Gastrocnemius medialis (tissue), 4 donors: ENCODE measurements at regions not wholly inside any gene's neighbourhood (a gene's known extent, or its start where the extent isn't known, plus 50 kb on each side); places are given as distances from the start of the nearest gene placed in this dataset.

Experiments used
- ATAC-seq, 2 donors: fragments of 150-250 bp; one replicate each; pipeline ENCODE4 v1.9.1; 2016
- DNase-seq, 2 donors: peaks; one replicate each; pipeline ENCODE4 v3.0.0-alpha.2; 2019
- H3K27ac ChIP-seq, 4 donors: fragments of 200-600 bp; sonication (generic); 1 replicate in 1 of 4; 2 replicates in 3 of 4; pipeline ENCODE4 v1.5.1; 2016 to 2018; ENCODE audit warnings: mild to moderate bottlenecking in 2 of 4, moderate library complexity in 1 of 4
- H3K27me3 ChIP-seq, 3 donors: fragments of 200-600 bp; sonication (generic) in 2 of 3; 1 replicate in 1 of 3; 2 replicates in 2 of 3; pipeline versions ENCODE4 v1.5.1 to v1.6.0; 2016 to 2019; ENCODE audit warnings: mild to moderate bottlenecking in 1 of 3, moderate library complexity in 1 of 3
- H3K36me3 ChIP-seq, 2 donors: fragments of 200-600 bp; sonication (generic) in 1 of 2; one replicate each; pipeline ENCODE4 v1.5.1; 2017 to 2018
- H3K4me1 ChIP-seq, 2 donors: fragments of 200-600 bp; sonication (generic) in 1 of 2; one replicate each; pipeline ENCODE4 v1.5.1; 2016 to 2017; ENCODE audit warnings: mild to moderate bottlenecking in 2 of 2
- H3K4me3 ChIP-seq, 4 donors: fragments of 200-600 bp; sonication (generic) in 3 of 4; 1 replicate in 1 of 4; 2 replicates in 3 of 4; pipeline ENCODE4 v1.5.1; 2016 to 2019; ENCODE audit warnings: mild to moderate bottlenecking in 2 of 4
- H3K9me3 ChIP-seq, 3 donors: fragments of 200-600 bp; sonication (generic) in 2 of 3; 1 replicate in 1 of 3; 2 replicates in 2 of 3; pipeline ENCODE4 v1.5.1; 2016 to 2019
- POLR2A ChIP-seq, 2 donors: fragments of 450-650 bp; IDR thresholded peaks; one replicate each; pipeline ENCODE4 v1.6.1; 2017; ENCODE audit warnings: antibody characterized with exemption in 2 of 2, mild to moderate bottlenecking in 2 of 2, moderate library complexity in 2 of 2
- in situ Hi-C, 4 donors: fragments of 200-750 bp; cut with MboI; loops; one replicate each; pipeline versions ENCODE4 v1.15.0 to v1.8.0; 2017; ENCODE audit warnings: low sequenced_read_pairs in 4 of 4
- intact Hi-C: fragments of 100-400 bp; cut with DNase I; formaldehyde crosslinking; loops from one replicate; pipeline ENCODE4 v1.15.1; 2023; ENCODE audit warnings: low total_unique reads
- TF ChIP-seq, protein P1 (sequence below), 5 experiments: fragments of 450-650 bp in 3 of 5; fragments of 200-600 bp in 2 of 5; sonication (generic) in 2 of 5; IDR thresholded peaks in 4 of 5; conservative IDR thresholded peaks in 1 of 5; 1 replicate in 4 of 5; 2 replicates in 1 of 5; pipeline ENCODE4 v1.5.1; 2016 to 2019; ENCODE audit warnings: antibody characterized with exemption in 5 of 5, mild to moderate bottlenecking in 3 of 5, moderate library complexity in 3 of 5

DNA sequence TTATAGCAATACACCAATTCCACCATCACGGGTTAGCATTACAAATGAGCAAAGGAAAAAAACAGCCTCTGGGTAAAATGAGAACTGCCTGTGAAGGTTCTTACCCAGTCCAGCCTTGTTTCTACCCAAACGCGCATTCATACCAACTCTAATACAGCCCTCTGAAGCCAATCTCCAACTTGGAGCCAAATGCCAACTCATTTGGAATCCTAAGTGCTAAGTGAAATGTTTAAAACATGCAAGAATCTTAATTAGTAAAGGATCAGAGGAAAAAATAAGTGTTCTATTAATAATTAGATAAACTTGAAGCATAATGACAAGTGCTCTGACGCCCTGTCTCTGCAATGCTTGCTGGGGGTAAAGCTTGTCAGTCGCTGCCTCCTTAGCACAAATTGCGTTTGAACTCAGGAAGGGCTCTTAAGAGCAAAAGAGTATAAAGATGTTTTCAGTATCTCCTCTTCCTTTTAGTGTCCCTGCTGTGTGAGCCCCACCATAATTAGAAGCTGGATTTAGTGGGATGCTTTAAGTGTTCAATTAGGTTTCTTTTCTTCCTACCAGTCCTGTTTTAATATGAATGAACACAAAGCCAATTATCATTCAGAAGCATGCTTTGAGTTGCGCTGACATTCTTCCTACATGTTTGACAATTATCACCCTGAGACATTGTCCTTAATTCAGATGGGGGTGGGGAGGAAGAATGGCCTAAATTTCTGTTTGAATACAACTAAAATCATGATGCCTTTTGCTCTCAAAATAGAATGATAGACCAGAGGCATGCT, 537.6 kb downstream of the DTWD2 start:
- no peak overlapping the region for H3K27ac ChIP-seq
- in situ Hi-C loops, result no loop called here
- no peaks in the 10 kb centered on the region for H3K9me3 ChIP-seq
- no peaks in the 10 kb centered on the region for H3K36me3 ChIP-seq
- intact Hi-C loops, result no loop called here
- no peak for DNase-seq
- no peaks in the 10 kb centered on the region for H3K4me1 ChIP-seq
- TF ChIP-seq, protein P1, sequence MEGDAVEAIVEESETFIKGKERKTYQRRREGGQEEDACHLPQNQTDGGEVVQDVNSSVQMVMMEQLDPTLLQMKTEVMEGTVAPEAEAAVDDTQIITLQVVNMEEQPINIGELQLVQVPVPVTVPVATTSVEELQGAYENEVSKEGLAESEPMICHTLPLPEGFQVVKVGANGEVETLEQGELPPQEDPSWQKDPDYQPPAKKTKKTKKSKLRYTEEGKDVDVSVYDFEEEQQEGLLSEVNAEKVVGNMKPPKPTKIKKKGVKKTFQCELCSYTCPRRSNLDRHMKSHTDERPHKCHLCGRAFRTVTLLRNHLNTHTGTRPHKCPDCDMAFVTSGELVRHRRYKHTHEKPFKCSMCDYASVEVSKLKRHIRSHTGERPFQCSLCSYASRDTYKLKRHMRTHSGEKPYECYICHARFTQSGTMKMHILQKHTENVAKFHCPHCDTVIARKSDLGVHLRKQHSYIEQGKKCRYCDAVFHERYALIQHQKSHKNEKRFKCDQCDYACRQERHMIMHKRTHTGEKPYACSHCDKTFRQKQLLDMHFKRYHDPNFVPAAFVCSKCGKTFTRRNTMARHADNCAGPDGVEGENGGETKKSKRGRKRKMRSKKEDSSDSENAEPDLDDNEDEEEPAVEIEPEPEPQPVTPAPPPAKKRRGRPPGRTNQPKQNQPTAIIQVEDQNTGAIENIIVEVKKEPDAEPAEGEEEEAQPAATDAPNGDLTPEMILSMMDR (IDR thresholded peaks at IDR 0.05 in 4 of 5, conservative IDR thresholded peaks at IDR 0.05 in 1 of 5), result no peak
- no peak for TF ChIP-seq POLR2A (IDR thresholded peaks at IDR 0.05)
- H3K27me3 ChIP-seq, result no peaks in the 10 kb centered on the region
- H3K4me3 ChIP-seq, result no peak overlapping the region
- no peak for ATAC-seq

DNA sequence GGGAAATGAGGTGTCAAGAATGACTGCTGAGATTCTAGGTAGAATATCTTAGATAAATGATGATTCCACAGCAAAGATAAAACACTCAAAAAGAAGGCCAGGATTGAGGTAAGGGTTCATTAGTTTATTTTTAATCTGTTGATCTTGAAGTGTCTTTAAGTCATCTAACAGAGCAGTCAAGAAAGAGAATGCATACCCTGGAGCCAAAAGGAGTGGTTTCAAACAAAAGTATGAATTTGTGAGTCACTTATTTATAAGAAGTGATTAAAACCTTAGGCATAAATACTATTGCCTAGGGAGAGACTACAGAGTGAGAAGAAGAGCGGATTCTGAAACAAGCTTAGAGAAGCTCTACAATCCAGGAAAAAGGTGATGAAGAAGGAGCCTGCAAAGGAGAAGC, 541.0 kb downstream of the DTWD2 start:
- in situ Hi-C loops, result no loop called here
- ATAC-seq, result no peak
- intact Hi-C loops, result no loop called here

DNA sequence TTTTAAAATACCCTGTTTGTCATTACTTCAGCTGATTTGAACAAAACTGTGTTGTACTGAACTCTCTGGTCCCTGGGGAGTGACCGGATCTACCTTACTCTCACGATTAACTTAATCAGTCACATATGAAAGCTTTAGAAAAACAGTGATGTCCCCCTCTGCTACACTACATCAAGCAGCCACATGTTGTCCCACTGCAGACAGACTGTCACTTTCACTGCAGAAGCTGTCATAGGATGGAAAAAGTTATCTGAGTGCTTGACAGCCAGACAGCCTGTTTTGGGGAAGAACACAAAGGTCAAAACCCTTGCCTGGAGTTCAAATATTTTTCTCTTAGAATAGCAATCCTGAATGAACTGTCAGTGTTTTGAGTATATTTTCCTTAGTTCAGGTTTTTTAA, 546.4 kb downstream of the DTWD2 start:
- in situ Hi-C loops, result no loop called here
- Histone ChIP-seq H3K4me3 (no peak overlapping the region), H3K36me3 (no peaks in the 10 kb centered on the region), H3K9me3 (no peaks in the 10 kb centered on the region), H3K4me1 (no peaks in the 10 kb centered on the region), H3K27ac (no peak overlapping the region), H3K27me3 (no peaks in the 10 kb centered on the region)
- ATAC-seq (no peak), DNase-seq (no peak)
- intact Hi-C loops, result no loop called here
- TF ChIP-seq POLR2A (IDR thresholded peaks at IDR 0.05), result no peak
- TF ChIP-seq, protein P1 (IDR thresholded peaks at IDR 0.05 in 4 of 5, conservative IDR thresholded peaks at IDR 0.05 in 1 of 5), result no peak

More for the DNA sequence above, 541.0 kb downstream of the DTWD2 start:
- DNase-seq, result no peak
- Histone ChIP-seq H3K27ac (no peak overlapping the region), H3K27me3 (no peaks in the 10 kb centered on the region), H3K36me3 (no peaks in the 10 kb centered on the region), H3K9me3 (no peaks in the 10 kb centered on the region), H3K4me1 (no peaks in the 10 kb centered on the region), H3K4me3 (no peak overlapping the region)
- no peak for TF ChIP-seq POLR2A (IDR thresholded peaks at IDR 0.05)
- TF ChIP-seq, protein P1 (IDR thresholded peaks at IDR 0.05 in 4 of 5, conservative IDR thresholded peaks at IDR 0.05 in 1 of 5), result no peak

DNA sequence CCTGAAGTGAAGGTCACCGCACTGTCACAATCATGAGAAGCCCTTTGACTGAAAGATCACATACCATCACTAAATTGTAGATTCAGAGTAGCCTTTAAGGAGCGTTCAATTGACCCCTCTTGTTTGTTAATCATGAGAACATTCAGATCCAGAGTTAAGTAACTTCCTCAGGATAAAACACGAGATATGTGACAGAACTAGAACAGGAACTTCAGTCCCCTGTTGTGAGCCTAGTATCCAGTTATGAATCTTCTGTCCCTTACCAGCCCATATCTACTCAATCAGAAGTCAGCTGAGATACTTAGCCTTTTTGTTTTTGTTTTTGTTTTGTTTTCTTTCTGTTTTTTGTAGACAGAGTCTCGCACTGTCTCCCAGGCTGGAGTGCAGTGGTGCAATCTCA, 547.3 kb downstream of the DTWD2 start:
- intact Hi-C loops (no loop called here), in situ Hi-C loops (no loop called here)
- DNase-seq (no peak), ATAC-seq (no peak)
- Histone ChIP-seq H3K27me3 (no peaks in the 10 kb centered on the region), H3K36me3 (no peaks in the 10 kb centered on the region), H3K9me3 (no peaks in the 10 kb centered on the region), H3K4me3 (no peak overlapping the region), H3K27ac (no peak overlapping the region), H3K4me1 (no peaks in the 10 kb centered on the region)
- TF ChIP-seq, protein P1 (IDR thresholded peaks at IDR 0.05 in 4 of 5, conservative IDR thresholded peaks at IDR 0.05 in 1 of 5), result no peak
- no peak for TF ChIP-seq POLR2A (IDR thresholded peaks at IDR 0.05)

DNA sequence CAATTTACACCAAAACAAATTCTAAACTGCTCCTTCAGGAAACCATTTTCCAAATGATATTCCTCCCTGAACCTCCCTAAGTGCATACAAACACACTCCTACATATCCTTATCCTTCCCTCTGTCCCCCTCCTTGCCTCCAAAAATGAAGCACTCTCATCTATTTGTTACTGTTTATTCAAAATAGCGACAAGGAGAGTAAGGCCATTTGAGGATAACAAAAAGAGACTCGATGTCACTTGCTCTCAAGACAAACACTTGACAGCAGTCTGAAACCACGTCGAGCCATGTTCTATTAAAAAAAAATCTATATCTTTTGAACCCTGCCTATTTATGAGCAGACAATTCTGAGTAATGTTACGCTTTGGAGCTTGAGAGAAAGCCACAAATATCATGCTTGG, 547.9 kb downstream of the DTWD2 start:
- H3K9me3 ChIP-seq, result no peaks in the 10 kb centered on the region
- no peak overlapping the region for H3K27ac ChIP-seq
- H3K27me3 ChIP-seq, result no peaks in the 10 kb centered on the region
- no peaks in the 10 kb centered on the region for H3K36me3 ChIP-seq
- in situ Hi-C loops (no loop called here), intact Hi-C loops (no loop called here)
- DNase-seq, result no peak
- TF ChIP-seq, protein P1 (IDR thresholded peaks at IDR 0.05 in 4 of 5, conservative IDR thresholded peaks at IDR 0.05 in 1 of 5), result no peak
- TF ChIP-seq POLR2A (IDR thresholded peaks at IDR 0.05), result no peak
- no peak overlapping the region for H3K4me3 ChIP-seq
- no peak for ATAC-seq
- H3K4me1 ChIP-seq, result no peaks in the 10 kb centered on the region
